ENCODE measurements at regions not wholly inside any gene's neighbourhood (a gene's known extent, or its start where the extent isn't known, plus 50 kb on each side); places are given as distances from the start of the nearest gene placed in this dataset.

DNA sequence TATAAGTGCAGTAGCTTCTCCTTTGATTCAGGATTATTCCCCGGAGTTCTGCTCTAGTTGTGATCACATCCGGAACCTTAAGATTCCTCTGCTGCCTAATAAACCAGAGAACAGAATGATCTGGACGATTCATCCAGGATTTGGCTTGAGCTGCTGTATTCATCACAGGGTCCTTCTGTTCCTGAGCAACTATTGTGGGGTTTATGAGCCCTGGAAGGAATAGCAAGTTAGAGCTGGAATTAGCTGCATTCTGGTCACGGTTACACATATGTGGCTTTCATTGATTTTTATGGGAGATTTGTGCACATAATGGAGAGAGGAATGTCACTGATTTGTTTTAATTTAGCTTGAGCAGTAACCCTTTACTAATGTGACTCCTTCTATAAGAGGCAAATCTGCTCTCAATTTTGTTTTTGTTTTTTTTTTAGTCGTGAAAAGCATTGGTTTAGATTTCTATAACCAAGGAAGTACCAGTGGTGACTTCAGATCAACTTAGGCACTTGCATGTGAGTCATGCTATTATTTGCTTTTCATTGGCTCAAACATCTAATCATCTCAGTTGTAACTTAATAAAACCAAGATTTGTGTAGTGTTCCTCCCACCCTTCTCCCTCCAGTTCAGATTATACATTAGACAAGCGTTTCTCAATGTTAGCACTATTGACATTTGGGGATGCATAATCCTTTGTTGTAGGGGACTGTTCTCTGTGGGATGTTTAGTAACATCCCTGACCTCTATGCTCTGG, 148.5 kb downstream of the OTOL1 start (continued):
- TF ChIP-seq SMARCB1 (IDR thresholded peaks at IDR 0.05; ENCODE audit: insufficient read length, low read depth) (no peak), TARDBP (IDR thresholded peaks at IDR 0.05) (no peak), PHB (CRISPR knock-in tag; IDR thresholded peaks at IDR 0.05) (no peak), JUND (IDR thresholded peaks at IDR 0.05; ENCODE audit: borderline replicate concordance, low read depth, low read length) (no peak), JUND (tag; IDR thresholded peaks at IDR 0.05; ENCODE audit: borderline replicate concordance, low read depth, low read length) (no peak)
- TF ChIP-seq, protein P1, sequence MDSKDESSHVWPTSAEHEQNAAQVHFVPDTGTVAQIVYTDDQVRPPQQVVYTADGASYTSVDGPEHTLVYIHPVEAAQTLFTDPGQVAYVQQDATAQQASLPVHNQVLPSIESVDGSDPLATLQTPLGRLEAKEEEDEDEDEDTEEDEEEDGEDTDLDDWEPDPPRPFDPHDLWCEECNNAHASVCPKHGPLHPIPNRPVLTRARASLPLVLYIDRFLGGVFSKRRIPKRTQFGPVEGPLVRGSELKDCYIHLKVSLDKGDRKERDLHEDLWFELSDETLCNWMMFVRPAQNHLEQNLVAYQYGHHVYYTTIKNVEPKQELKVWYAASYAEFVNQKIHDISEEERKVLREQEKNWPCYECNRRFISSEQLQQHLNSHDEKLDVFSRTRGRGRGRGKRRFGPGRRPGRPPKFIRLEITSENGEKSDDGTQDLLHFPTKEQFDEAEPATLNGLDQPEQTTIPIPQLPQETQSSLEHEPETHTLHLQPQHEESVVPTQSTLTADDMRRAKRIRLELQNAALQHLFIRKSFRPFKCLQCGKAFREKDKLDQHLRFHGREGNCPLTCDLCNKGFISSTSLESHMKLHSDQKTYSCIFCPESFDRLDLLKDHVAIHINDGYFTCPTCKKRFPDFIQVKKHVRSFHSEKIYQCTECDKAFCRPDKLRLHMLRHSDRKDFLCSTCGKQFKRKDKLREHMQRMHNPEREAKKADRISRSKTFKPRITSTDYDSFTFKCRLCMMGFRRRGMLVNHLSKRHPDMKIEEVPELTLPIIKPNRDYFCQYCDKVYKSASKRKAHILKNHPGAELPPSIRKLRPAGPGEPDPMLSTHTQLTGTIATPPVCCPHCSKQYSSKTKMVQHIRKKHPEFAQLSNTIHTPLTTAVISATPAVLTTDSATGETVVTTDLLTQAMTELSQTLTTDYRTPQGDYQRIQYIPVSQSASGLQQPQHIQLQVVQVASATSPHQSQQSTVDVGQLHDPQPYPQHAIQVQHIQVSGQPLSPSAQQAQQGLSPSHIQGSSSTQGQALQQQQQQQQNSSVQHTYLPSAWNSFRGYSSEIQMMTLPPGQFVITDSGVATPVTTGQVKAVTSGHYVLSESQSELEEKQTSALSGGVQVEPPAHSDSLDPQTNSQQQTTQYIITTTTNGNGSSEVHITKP (IDR thresholded peaks at IDR 0.05; ENCODE audit: partially characterized antibody), result no peak

DNA sequence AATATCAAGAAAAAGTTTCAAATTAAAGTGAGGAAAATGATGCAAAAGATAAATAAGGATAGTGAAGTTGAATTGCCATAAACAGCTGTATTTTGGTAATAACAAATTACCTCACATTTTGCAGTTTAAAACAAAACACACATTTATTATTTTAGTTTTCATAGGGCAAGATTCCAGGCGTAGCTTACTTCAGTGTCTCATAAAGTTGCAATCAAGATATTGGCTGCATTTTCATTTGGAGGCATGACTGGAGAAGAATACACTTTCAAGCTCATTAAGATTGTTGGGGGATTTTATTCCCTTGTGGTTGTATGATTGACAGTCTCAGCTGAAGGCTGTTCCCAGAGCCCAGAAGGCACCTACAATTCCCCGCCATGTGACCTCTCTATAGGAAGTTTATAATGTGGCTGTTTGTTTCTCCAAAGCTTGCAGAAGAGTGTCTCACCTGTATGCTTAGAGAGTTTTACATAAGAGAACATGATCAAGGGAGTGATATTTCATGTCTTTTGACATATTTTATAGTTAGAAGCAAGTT, 151.4 kb downstream of the OTOL1 start:
- 0% methylated on average over 2 of the region's 2 CpGs for WGBS (ENCODE audit: insufficient coverage, low coverage, missing lambda C conversion rate)
- H3K27me3 ChIP-seq (ENCODE audit: control insufficient read depth in 2 of 2, insufficient read depth in 2 of 2, low read length in 2 of 2), result no peaks in the 10 kb centered on the region
- no peaks in the 10 kb centered on the region for H4K20me1 ChIP-seq (replicated peaks; ENCODE audit: control insufficient read depth, insufficient read depth, low read length)
- H3K79me2 ChIP-seq (ENCODE audit: control insufficient read depth, insufficient read depth, low read length), result no peaks in the 10 kb centered on the region
- H3K4me3 ChIP-seq, result no peak overlapping the region
- FAIRE-seq (no peak), DNase-seq (ENCODE audit: extremely low read depth in 1 of 4, low spot score in 3 of 4) (no peak), ATAC-seq (no peak)
- no peak overlapping the region for H2AFZ ChIP-seq (ENCODE audit: low read depth, low read length)
- no peaks in the 10 kb centered on the region; a peak in 1 of 5 replicates for H3K4me1 ChIP-seq (replicated peaks in 1 of 2; ENCODE audit: control insufficient read depth in 2 of 2, insufficient read depth in 2 of 2, low read length in 2 of 2)
- no peak overlapping the region for H3K9ac ChIP-seq (ENCODE audit: insufficient read depth in 1 of 2, low read depth in 2 of 2, low read length in 2 of 2)
- ChIA-PET POLR2A (no interaction called here), CTCF (ENCODE audit: low intra/inter-chr PET ratio) (no interaction called here)
- in situ Hi-C loops (cut with MboI), result no loop called here
- no peak overlapping the region for H3K4me2 ChIP-seq (ENCODE audit: insufficient read depth, low read length)
- H3K36me3 ChIP-seq (ENCODE audit: control insufficient read depth, insufficient read depth, low read length), result no peaks in the 10 kb centered on the region
- no TSS peak for BruUV-seq (replicated peaks)
- intact Hi-C loops (cut with micrococcal nuclease), result no loop called here
- no peaks in the 10 kb centered on the region for H3K9me1 ChIP-seq (ENCODE audit: control insufficient read depth, insufficient read depth, low read length)
- no peak overlapping the region for H3K27ac ChIP-seq (ENCODE audit: extremely low read depth, low read depth, low read length)
- H3K9me3 ChIP-seq (replicated peaks; ENCODE audit: control insufficient read depth, insufficient read depth, low read depth, low read length), result no peaks in the 10 kb centered on the region; the same call in 1 of the 2 replicates
- TF ChIP-seq KLF10 (CRISPR knock-in tag; IDR thresholded peaks at IDR 0.05), result no peak
- TF ChIP-seq, protein P2, sequence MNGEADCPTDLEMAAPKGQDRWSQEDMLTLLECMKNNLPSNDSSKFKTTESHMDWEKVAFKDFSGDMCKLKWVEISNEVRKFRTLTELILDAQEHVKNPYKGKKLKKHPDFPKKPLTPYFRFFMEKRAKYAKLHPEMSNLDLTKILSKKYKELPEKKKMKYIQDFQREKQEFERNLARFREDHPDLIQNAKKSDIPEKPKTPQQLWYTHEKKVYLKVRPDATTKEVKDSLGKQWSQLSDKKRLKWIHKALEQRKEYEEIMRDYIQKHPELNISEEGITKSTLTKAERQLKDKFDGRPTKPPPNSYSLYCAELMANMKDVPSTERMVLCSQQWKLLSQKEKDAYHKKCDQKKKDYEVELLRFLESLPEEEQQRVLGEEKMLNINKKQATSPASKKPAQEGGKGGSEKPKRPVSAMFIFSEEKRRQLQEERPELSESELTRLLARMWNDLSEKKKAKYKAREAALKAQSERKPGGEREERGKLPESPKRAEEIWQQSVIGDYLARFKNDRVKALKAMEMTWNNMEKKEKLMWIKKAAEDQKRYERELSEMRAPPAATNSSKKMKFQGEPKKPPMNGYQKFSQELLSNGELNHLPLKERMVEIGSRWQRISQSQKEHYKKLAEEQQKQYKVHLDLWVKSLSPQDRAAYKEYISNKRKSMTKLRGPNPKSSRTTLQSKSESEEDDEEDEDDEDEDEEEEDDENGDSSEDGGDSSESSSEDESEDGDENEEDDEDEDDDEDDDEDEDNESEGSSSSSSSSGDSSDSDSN (IDR thresholded peaks at IDR 0.05; ENCODE audit: borderline replicate concordance in 1 of 2, low read depth in 2 of 2, low read length in 2 of 2), result no peak
